HepG2 (cell line): ENCODE measurements at regions not wholly inside any gene's neighbourhood (a gene's known extent, or its start where the extent isn't known, plus 50 kb on each side); places are given as distances from the start of the nearest gene placed in this dataset.

Experiments used
- ATAC-seq: fragments of 200-7000 bp; cut with Tn5 transposase; 3 replicates; pipeline ENCODE4 v1.9.1; 2020; ENCODE audit warnings: mild to moderate bottlenecking, moderate library complexity
- BruUV-seq: library from RNA; stranded (reverse); fragments of 400-500 nt; replicated peaks from 2 replicates; lab custom pipeline; 2021; lab: Mats Ljungman, UMichigan
- CTCF ChIA-PET: fragments of 300-600 bp; formaldehyde crosslinking; extraction: SDS; loops from one replicate; lab custom pipeline; 2021; ENCODE audit warnings: low total read pairs, inconsistent platforms, low intra/inter-chr PET ratio; lab: Yijun Ruan, JAX
- POLR2A ChIA-PET: fragments of 350-600 bp; sonication (Branson Sonifier 250); formaldehyde crosslinking; loops from one replicate; lab custom pipeline; 2020; ENCODE audit warnings: antibody characterized with exemption, inconsistent platforms; lab: Yijun Ruan, JAX
- DNase-seq: peaks from one replicate; pipeline ENCODE4 v3.0.0-alpha.2; 2015; ENCODE audit warnings: low spot score
- FAIRE-seq: peaks from 3 replicates; lab custom pipeline; 2011; peaks lifted over from hg19 to GRCh38; lab: Jason Lieb, UNC
- H2AFZ ChIP-seq: one replicate; pipeline ENCODE4 v1.6.1; 2011; ENCODE audit warnings: low read length, inconsistent platforms
- H3K27ac ChIP-seq: fragments of 300-600 bp; 3 replicates; pipeline ENCODE4 v1.8.0; 2011; ENCODE audit warnings: mixed run types, mild to moderate bottlenecking, mixed read lengths, low read length, inconsistent platforms; ENCODE audit not compliant: insufficient read depth; ENCODE audit errors: extremely low read length
- H3K27me3 ChIP-seq, 2 experiments: fragments of 200-600 bp in 1 of 2; 2 replicates in 1 of 2; 3 replicates in 1 of 2; pipeline versions ENCODE4 v1.6.0 to v1.8.0; 2011; ENCODE audit warnings: low read length in 2 of 2, mild to moderate bottlenecking in 2 of 2, moderate library complexity in 2 of 2, inconsistent platforms in 1 of 2; ENCODE audit not compliant: insufficient read depth in 2 of 2, control insufficient read depth in 1 of 2
- H3K36me3 ChIP-seq, 2 experiments: fragments of 200-600 bp in 1 of 2; replicated peaks in 1 of 2; 2 replicates in 1 of 2; 3 replicates in 1 of 2; pipeline versions ENCODE4 v1.5.1 to v1.8.0; 2011; ENCODE audit warnings: low read length in 2 of 2, inconsistent platforms in 1 of 2; ENCODE audit not compliant: insufficient read depth in 2 of 2, control insufficient read depth in 1 of 2
- H3K4me1 ChIP-seq: 2 replicates; pipeline ENCODE4 v1.5.1; 2012; ENCODE audit warnings: low read length, inconsistent platforms; ENCODE audit not compliant: insufficient read depth
- H3K4me2 ChIP-seq: 2 replicates; pipeline ENCODE4 v1.6.0; 2011; ENCODE audit warnings: low read depth, low read length, inconsistent platforms
- H3K4me3 ChIP-seq, 3 experiments: fragments of 200-600 bp in 1 of 3; sonication (generic), shearing (Covaris generic) in 1 of 3; replicated peaks in 1 of 3; 2 replicates each; pipeline ENCODE4 v1.5.1; 2011 to 2016; ENCODE audit warnings: low read length in 3 of 3, inconsistent platforms in 2 of 3, low read depth in 2 of 3, mild to moderate bottlenecking in 2 of 3, control low read depth in 1 of 3, mixed read lengths in 1 of 3; ENCODE audit not compliant: insufficient read depth in 1 of 3
- H3K79me2 ChIP-seq: one replicate; pipeline ENCODE4 v1.6.1; 2011; ENCODE audit warnings: low read length, inconsistent platforms; ENCODE audit not compliant: insufficient read depth
- H3K9ac ChIP-seq: 2 replicates; pipeline ENCODE4 v1.6.0; 2011; ENCODE audit warnings: mild to moderate bottlenecking, low read depth, low read length, inconsistent platforms; ENCODE audit not compliant: insufficient read depth
- H3K9me3 ChIP-seq: 2 replicates; pipeline ENCODE4 v1.5.1; 2012; ENCODE audit warnings: mild to moderate bottlenecking, low read length
- H4K20me1 ChIP-seq: 2 replicates; pipeline ENCODE4 v1.6.0; 2011; ENCODE audit warnings: inconsistent platforms, mild to moderate bottlenecking, low read length, moderate library complexity; ENCODE audit not compliant: insufficient read depth
- DNMT3B ChIP-seq: conservative IDR thresholded peaks from 2 replicates; pipeline ENCODE4 v1.6.1; 2016; ENCODE audit warnings: missing biosample characterization, control low read depth
- ESRRA ChIP-seq: sonication (generic); formaldehyde crosslinking; IDR thresholded peaks from 2 replicates; pipeline ENCODE4 v1.5.1; 2020; ENCODE audit warnings: mild to moderate bottlenecking, low read depth, missing genetic modification reagents
- FOXC1 ChIP-seq: sonication (generic); formaldehyde crosslinking; IDR thresholded peaks from 2 replicates; pipeline ENCODE4 v1.8.0; 2022; ENCODE audit warnings: mild to moderate bottlenecking, missing genetic modification reagents, borderline replicate concordance
- IKZF4 ChIP-seq: sonication (generic); formaldehyde crosslinking; IDR thresholded peaks from 2 replicates; pipeline ENCODE4 v1.5.1; 2020; ENCODE audit warnings: borderline replicate concordance, mild to moderate bottlenecking, low read depth, missing genetic modification reagents; ENCODE audit errors: not compliant biosample characterization
- MAFF ChIP-seq: IDR thresholded peaks from 2 replicates; pipeline ENCODE4 v1.6.1; 2011; ENCODE audit warnings: low read depth, low read length, improper control_type of control experiment
- MZF1 ChIP-seq: sonication (generic); formaldehyde crosslinking; IDR thresholded peaks from 2 replicates; pipeline ENCODE4 v1.8.1; 2023; ENCODE audit warnings: mild to moderate bottlenecking, missing genetic modification reagents, borderline replicate concordance
- RELA ChIP-seq: sonication (generic); formaldehyde crosslinking; IDR thresholded peaks from 2 replicates; pipeline ENCODE4 v1.4.0; 2020; ENCODE audit warnings: missing genetic modification reagents
- RXRA ChIP-seq: sonication (generic); formaldehyde crosslinking; IDR thresholded peaks from 2 replicates; pipeline ENCODE4 v1.5.1; 2020; ENCODE audit warnings: missing genetic modification reagents
- ZBTB7B ChIP-seq: sonication (generic); formaldehyde crosslinking; IDR thresholded peaks from 2 replicates; pipeline ENCODE4 v1.4.0; 2020; ENCODE audit warnings: missing genetic modification reagents
- ZNF160 ChIP-seq: sonication (generic); formaldehyde crosslinking; IDR thresholded peaks from 2 replicates; pipeline ENCODE4 v1.8.0; 2022; ENCODE audit warnings: mild to moderate bottlenecking, inconsistent platforms, missing genetic modification reagents
- ZNF24 ChIP-seq: fragments of 450-650 bp; IDR thresholded peaks from 2 replicates; pipeline ENCODE4 v1.6.1; 2017; ENCODE audit warnings: antibody characterized with exemption, mild to moderate bottlenecking
- ZNF33B ChIP-seq: sonication (generic); formaldehyde crosslinking; IDR thresholded peaks from 2 replicates; pipeline ENCODE4 v1.5.1; 2020; ENCODE audit warnings: mild to moderate bottlenecking, missing genetic modification reagents
- ZNF607 ChIP-seq: sonication (generic); formaldehyde crosslinking; IDR thresholded peaks from 2 replicates; pipeline ENCODE4 v1.5.1; 2020; ENCODE audit warnings: missing genetic modification reagents, mild to moderate bottlenecking, borderline replicate concordance
- ZNF644 ChIP-seq: IDR thresholded peaks from 2 replicates; pipeline ENCODE4 v1.6.1; 2016; ENCODE audit warnings: low read depth
- ZNF652 ChIP-seq: IDR thresholded peaks from 2 replicates; pipeline ENCODE4 v1.6.1; 2016; ENCODE audit warnings: low read depth, borderline replicate concordance
- ZNF672 ChIP-seq: sonication (generic); formaldehyde crosslinking; IDR thresholded peaks from 2 replicates; pipeline ENCODE4 v1.8.1; 2022; ENCODE audit warnings: missing genetic modification reagents
- ZNF766 ChIP-seq: sonication (generic); formaldehyde crosslinking; IDR thresholded peaks from 2 replicates; pipeline ENCODE4 v1.5.0; 2020; ENCODE audit warnings: missing genetic modification reagents, borderline replicate concordance
- WGBS: methylation state at CpG from one replicate; pipeline ENCODE4 v1.1.6; 2017; ENCODE audit warnings: low lambda C conversion rate; 5-methylcytosine and 5-hydroxymethylcytosine counted together
- in situ Hi-C: cut with HindIII; loops from 2 replicates; pipeline ENCODE4 v1.10.0; 2017; ENCODE audit warnings: low pct_unique_long_range_greater_than_20kb; ENCODE audit not compliant: extremely low pct_ligation_motif_present
- intact Hi-C: fragments of 100-400 bp; cut with micrococcal nuclease; formaldehyde crosslinking; loops from one replicate; pipeline ENCODE4 v1.10.0; 2022; ENCODE audit not compliant: unreplicated experiment
- TF ChIP-seq, protein P1 (sequence below): sonication (generic); IDR thresholded peaks from 2 replicates; pipeline ENCODE4 v1.6.1; 2016; ENCODE audit warnings: low read depth, borderline replicate concordance

DNA sequence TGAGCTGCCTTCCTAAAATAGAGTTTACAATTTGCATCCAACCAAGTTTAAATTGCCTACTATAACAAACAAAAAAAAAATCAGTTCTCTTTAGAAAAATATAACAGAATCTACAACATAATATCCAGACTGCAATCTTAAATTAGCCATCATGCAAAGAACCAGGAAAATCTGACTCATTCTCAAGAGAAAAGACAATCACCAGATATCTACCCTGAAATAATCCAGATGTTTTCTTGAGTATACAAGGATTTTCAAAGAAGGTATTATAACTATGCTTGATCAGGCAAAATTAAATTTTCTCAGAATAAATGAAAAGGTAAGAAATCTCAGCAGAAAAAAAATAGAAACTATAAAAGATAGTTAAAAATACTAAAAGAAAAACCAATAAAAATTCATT, 115.6 kb downstream of the CCER1 start:
- FAIRE-seq, result no peak
- BruUV-seq, result no TSS peak
- in situ Hi-C loops, result no loop called here
- no peaks in the 10 kb centered on the region for H3K9me3 ChIP-seq
- no peak overlapping the region for H2AFZ ChIP-seq
- no peaks in the 10 kb centered on the region; the same call in 1 of the 2 replicates for H3K4me1 ChIP-seq
- intact Hi-C loops, result no loop called here
- H3K9ac ChIP-seq, result no peak overlapping the region
- ChIA-PET POLR2A (no interaction called here), CTCF (no interaction called here)
- DNase-seq, result no peak
- no peak overlapping the region for H3K27ac ChIP-seq
- no peaks in the 10 kb centered on the region for H3K36me3 ChIP-seq
- no peaks in the 10 kb centered on the region for H4K20me1 ChIP-seq
- H3K27me3 ChIP-seq, result no peaks in the 10 kb centered on the region
- no peak overlapping the region for H3K4me2 ChIP-seq
- no peaks in the 10 kb centered on the region for H3K79me2 ChIP-seq
- H3K4me3 ChIP-seq, result no peak overlapping the region
- ATAC-seq, result no peak
- TF ChIP-seq MAFF (no peak), IKZF4 (no peak), ZNF160 (no peak), ZNF24 (no peak), ZNF652 (CRISPR knock-in tag) (no peak), ESRRA (CRISPR knock-in tag) (no peak), MZF1 (CRISPR knock-in tag) (no peak), ZNF33B (CRISPR knock-in tag) (no peak)
- TF ChIP-seq, protein P1, sequence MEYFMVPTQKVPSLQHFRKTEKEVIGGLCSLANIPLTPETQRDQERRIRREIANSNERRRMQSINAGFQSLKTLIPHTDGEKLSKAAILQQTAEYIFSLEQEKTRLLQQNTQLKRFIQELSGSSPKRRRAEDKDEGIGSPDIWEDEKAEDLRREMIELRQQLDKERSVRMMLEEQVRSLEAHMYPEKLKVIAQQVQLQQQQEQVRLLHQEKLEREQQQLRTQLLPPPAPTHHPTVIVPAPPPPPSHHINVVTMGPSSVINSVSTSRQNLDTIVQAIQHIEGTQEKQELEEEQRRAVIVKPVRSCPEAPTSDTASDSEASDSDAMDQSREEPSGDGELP, result no peak

DNA sequence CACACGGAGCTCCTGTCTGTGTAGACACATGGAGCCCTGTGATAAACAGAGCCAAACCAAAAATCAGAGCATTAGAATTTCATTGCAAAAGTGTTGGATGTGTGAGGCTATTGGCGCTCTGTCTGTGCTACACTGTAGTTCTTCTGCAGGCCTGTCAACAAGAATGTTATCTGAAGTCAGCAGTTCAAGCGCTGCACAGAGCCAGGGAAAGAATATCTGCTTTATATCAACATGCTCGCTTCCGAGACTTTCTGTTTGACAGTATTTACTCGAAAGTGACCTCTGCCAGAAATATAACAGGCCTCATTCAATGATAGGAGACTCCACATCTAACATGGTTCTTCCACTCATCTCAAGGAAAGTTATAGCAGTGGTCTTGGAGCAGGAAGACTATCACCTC, 118.3 kb downstream of the CCER1 start:
- DNase-seq (no peak), FAIRE-seq (no peak), ATAC-seq (peak; percentile 68)
- no peaks in the 10 kb centered on the region for H3K9me3 ChIP-seq
- H3K4me2 ChIP-seq, result no peak overlapping the region
- in situ Hi-C loops, result no loop called here
- no peaks in the 10 kb centered on the region for H3K79me2 ChIP-seq
- H3K27me3 ChIP-seq, result no peaks in the 10 kb centered on the region; a peak in 1 of 5 replicates
- H3K36me3 ChIP-seq, result no peaks in the 10 kb centered on the region
- no peaks in the 10 kb centered on the region for H4K20me1 ChIP-seq
- TF ChIP-seq ZNF766 (CRISPR knock-in tag) (no peak), DNMT3B (CRISPR knock-in tag) (no peak), FOXC1 (CRISPR knock-in tag) (no peak), RXRA (no peak), RELA (CRISPR knock-in tag) (no peak), ZBTB7B (CRISPR knock-in tag) (no peak), ZNF644 (CRISPR knock-in tag) (no peak), ZNF607 (CRISPR knock-in tag) (no peak), ZNF672 (CRISPR knock-in tag) (no peak)
- 13% methylated on average over 6 of the region's 6 CpGs for WGBS
- no peak overlapping the region for H3K9ac ChIP-seq
- H3K27ac ChIP-seq, result no peak overlapping the region
- H2AFZ ChIP-seq, result no peak overlapping the region
- no peaks in the 10 kb centered on the region; the same call in 1 of the 2 replicates for H3K4me1 ChIP-seq
- ChIA-PET CTCF (no interaction called here), POLR2A (no interaction called here)
- H3K4me3 ChIP-seq, result no peak overlapping the region
- BruUV-seq, result no TSS peak
- intact Hi-C loops, result no loop called here
